K562 (cell line): ENCODE measurements at regions not wholly inside any gene's neighbourhood (a gene's known extent, or its start where the extent isn't known, plus 50 kb on each side); places are given as distances from the start of the nearest gene placed in this dataset.

ENCODE experiments used
- ATAC-seq: fragments of 200-7000 bp; cut with Tn5 transposase; 3 replicates; pipeline ENCODE4 v1.9.1; 2020; ENCODE audit warnings: moderate library complexity
- BruUV-seq: library from RNA; stranded (reverse); fragments of 400-500 nt; replicated peaks from 2 replicates; lab custom pipeline; 2021; lab: Mats Ljungman, UMichigan
- CTCF ChIA-PET: fragments of 300-600 bp; formaldehyde crosslinking; extraction: SDS; loops from one replicate; lab custom pipeline; 2021; ENCODE audit warnings: low intra/inter-chr PET ratio; lab: Yijun Ruan, JAX
- POLR2A ChIA-PET: fragments of 300-600, 350-650 bp; sonication (Branson Sonifier 250); formaldehyde crosslinking; extraction: SDS; loops from one replicate; lab custom pipeline; 2021; ENCODE audit warnings: antibody characterized with exemption, inconsistent platforms; lab: Yijun Ruan, JAX
- DNase-seq, 4 experiments: peaks; one replicate each; pipeline versions ENCODE4 v3.0.0 to v3.0.0-alpha.2; 2011 to 2018; ENCODE audit warnings: low spot score in 3 of 4, mixed read lengths in 3 of 4; ENCODE audit errors: extremely low read depth in 1 of 4
- FAIRE-seq: peaks from 2 replicates; lab custom pipeline; 2011; peaks lifted over from hg19 to GRCh38; lab: Jason Lieb, UNC
- H2AFZ ChIP-seq: 2 replicates; pipeline ENCODE4 v1.6.0; 2011; ENCODE audit warnings: low read depth, low read length, control low read depth, inconsistent platforms
- H3K27ac ChIP-seq: fragments of 200-600 bp; 3 replicates; pipeline ENCODE4 v1.8.0; 2011; ENCODE audit warnings: low read depth, mild to moderate bottlenecking, control low read depth, inconsistent platforms, low read length, moderate library complexity, mixed read lengths; ENCODE audit errors: extremely low read depth
- H3K27me3 ChIP-seq, 2 experiments: fragments of 300-600 bp in 1 of 2; 2 replicates in 1 of 2; 3 replicates in 1 of 2; pipeline versions ENCODE4 v1.6.0 to v1.8.0; 2011; ENCODE audit warnings: inconsistent platforms in 2 of 2, low read length in 2 of 2, mild to moderate bottlenecking in 1 of 2, mixed read lengths in 1 of 2, moderate library complexity in 1 of 2; ENCODE audit not compliant: control insufficient read depth in 2 of 2, insufficient read depth in 2 of 2
- H3K36me3 ChIP-seq: fragments of 300-600 bp; 3 replicates; pipeline ENCODE4 v1.8.0; 2011; ENCODE audit warnings: mild to moderate bottlenecking, low read length, inconsistent platforms; ENCODE audit not compliant: control insufficient read depth, insufficient read depth
- H3K4me1 ChIP-seq, 2 experiments: fragments of 200-600 bp in 1 of 2; replicated peaks in 1 of 2; 2 replicates in 1 of 2; 3 replicates in 1 of 2; pipeline versions ENCODE4 v1.5.1 to v1.8.0; 2011; ENCODE audit warnings: inconsistent platforms in 2 of 2, low read length in 2 of 2, mild to moderate bottlenecking in 1 of 2, mixed read lengths in 1 of 2, moderate library complexity in 1 of 2; ENCODE audit not compliant: control insufficient read depth in 2 of 2, insufficient read depth in 2 of 2
- H3K4me2 ChIP-seq: 2 replicates; pipeline ENCODE4 v1.6.1; 2011; ENCODE audit warnings: low read length, control low read depth, inconsistent platforms, mixed read lengths; ENCODE audit not compliant: insufficient read depth
- H3K4me3 ChIP-seq: fragments of 200-600 bp; sonication (generic), shearing (Covaris generic); 2 replicates; pipeline ENCODE4 v1.5.1; 2016; ENCODE audit warnings: control low read depth, inconsistent platforms
- H3K79me2 ChIP-seq: fragments of 200-600 bp; 3 replicates; pipeline ENCODE4 v1.8.0; 2011; ENCODE audit warnings: low read length, inconsistent platforms; ENCODE audit not compliant: control insufficient read depth, insufficient read depth
- H3K9ac ChIP-seq, 2 experiments: 2 replicates each; pipeline versions ENCODE4 v1.6.0 to v1.6.1; 2011; ENCODE audit warnings: low read depth in 2 of 2, low read length in 2 of 2, control low read depth in 1 of 2, inconsistent platforms in 1 of 2, mild to moderate bottlenecking in 1 of 2, mixed read lengths in 1 of 2; ENCODE audit not compliant: insufficient read depth in 1 of 2
- H3K9me1 ChIP-seq: one replicate; pipeline ENCODE4 v1.6.0; 2011; ENCODE audit warnings: inconsistent platforms, mild to moderate bottlenecking, low read length, moderate library complexity; ENCODE audit not compliant: control insufficient read depth, insufficient read depth
- H3K9me3 ChIP-seq: replicated peaks from 2 replicates; pipeline ENCODE4 v1.5.1; 2011; ENCODE audit warnings: low read depth, low read length, inconsistent platforms; ENCODE audit not compliant: control insufficient read depth, insufficient read depth
- H4K20me1 ChIP-seq: replicated peaks from 2 replicates; pipeline ENCODE4 v1.6.1; 2011; ENCODE audit warnings: low read length, inconsistent platforms, mixed read lengths; ENCODE audit not compliant: control insufficient read depth, insufficient read depth
- CBFA2T2 ChIP-seq: fragments of 450-650 bp; conservative IDR thresholded peaks from 2 replicates; pipeline ENCODE4 v1.6.1; 2017; ENCODE audit warnings: mild to moderate bottlenecking
- ERF ChIP-seq: fragments of 450-650 bp; formaldehyde crosslinking; IDR thresholded peaks from 2 replicates; pipeline ENCODE4 v1.4.0; 2020; ENCODE audit warnings: mild to moderate bottlenecking, mixed read lengths
- HNRNPH1 ChIP-seq: fragments of 200-400 bp; formaldehyde crosslinking; optimal IDR thresholded peaks from 2 replicates; pipeline ENCODE3; 2017; ENCODE audit warnings: low read depth, mild to moderate bottlenecking, low read length, moderate library complexity
- YBX1 ChIP-seq: fragments of 450-650 bp; IDR thresholded peaks from 2 replicates; pipeline ENCODE4 v1.7.1; 2016; ENCODE audit warnings: mild to moderate bottlenecking
- ZC3H11A ChIP-seq: IDR thresholded peaks from 2 replicates; pipeline ENCODE4 v1.6.1; 2012; ENCODE audit warnings: low read depth, low read length, improper control_type of control experiment
- WGBS: fragments of 100-300 bp; shearing (Covaris generic); methylation state at CpG from one replicate; pipeline ENCODE4 v1.1.6; 2016; ENCODE audit warnings: low coverage, mixed read lengths; ENCODE audit not compliant: insufficient coverage; ENCODE audit errors: missing lambda C conversion rate; 5-methylcytosine and 5-hydroxymethylcytosine counted together
- in situ Hi-C: fragments of 300-500 bp; cut with MboI; formaldehyde crosslinking; loops from 4 replicates; pipeline ENCODE4 v1.15.0; 2018; ENCODE audit warnings: inconsistent platforms, mixed read lengths
- intact Hi-C: fragments of 100-400 bp; cut with micrococcal nuclease; formaldehyde crosslinking; loops from 2 replicates; pipeline ENCODE4 v1.14.2; 2022
- TF ChIP-seq, protein P1 (sequence below), 3 experiments: IDR thresholded peaks in 2 of 3; conservative IDR thresholded peaks in 1 of 3; 2 replicates each; pipeline ENCODE4 v1.5.1; 2011 to 2012; ENCODE audit warnings: low read length in 3 of 3, mild to moderate bottlenecking in 3 of 3, control low read depth in 2 of 3, improper control_type of control experiment in 1 of 3, inconsistent platforms in 1 of 3, low read depth in 1 of 3, mixed read lengths in 1 of 3, moderate library complexity in 1 of 3; ENCODE audit not compliant: insufficient read depth in 2 of 3
- TF ChIP-seq, protein P2 (sequence below): fragments of 450-650 bp; formaldehyde crosslinking; IDR thresholded peaks from 2 replicates; pipeline ENCODE4 v1.4.0; 2020; ENCODE audit warnings: mild to moderate bottlenecking, moderate library complexity

DNA sequence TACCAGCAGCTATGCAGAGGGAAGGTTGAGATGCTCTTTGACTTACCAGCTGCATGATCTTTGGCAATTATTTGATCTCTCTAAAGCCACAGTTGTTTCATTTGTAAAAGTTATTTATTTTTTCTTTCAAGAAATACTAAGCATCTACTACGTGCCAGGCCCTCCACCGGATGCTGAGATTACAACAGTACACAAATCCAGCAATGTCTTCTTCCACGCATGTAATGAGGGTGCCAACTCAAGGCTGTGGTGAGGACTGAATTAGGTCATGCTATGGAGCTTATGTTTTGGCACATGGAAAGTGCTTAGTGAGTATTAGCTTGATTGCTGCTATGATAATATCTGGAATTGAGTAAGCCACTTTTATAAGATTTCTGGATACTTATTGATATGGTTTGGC lies 358.2 kb downstream of the IRS2 start:
- no peak for FAIRE-seq
- H3K79me2 ChIP-seq, result no peaks in the 10 kb centered on the region
- ChIA-PET POLR2A (no interaction called here), CTCF (no interaction called here)
- no peaks in the 10 kb centered on the region for H3K36me3 ChIP-seq
- H3K27ac ChIP-seq, result no peak overlapping the region
- 0% methylated on average over 3 of the region's 3 CpGs for WGBS
- H3K9ac ChIP-seq, result no peak overlapping the region
- no peaks in the 10 kb centered on the region for H3K9me3 ChIP-seq
- H3K27me3 ChIP-seq, result no peaks in the 10 kb centered on the region
- no peaks in the 10 kb centered on the region for H3K4me1 ChIP-seq
- in situ Hi-C loops, result no loop called here
- no peak overlapping the region for H2AFZ ChIP-seq
- no peak for ATAC-seq
- DNase-seq, result no peak
- TF ChIP-seq ERF (CRISPR knock-in tag) (no peak), YBX1 (no peak), ZC3H11A (no peak), HNRNPH1 (no peak), CBFA2T2 (no peak)
- TF ChIP-seq, protein P1, sequence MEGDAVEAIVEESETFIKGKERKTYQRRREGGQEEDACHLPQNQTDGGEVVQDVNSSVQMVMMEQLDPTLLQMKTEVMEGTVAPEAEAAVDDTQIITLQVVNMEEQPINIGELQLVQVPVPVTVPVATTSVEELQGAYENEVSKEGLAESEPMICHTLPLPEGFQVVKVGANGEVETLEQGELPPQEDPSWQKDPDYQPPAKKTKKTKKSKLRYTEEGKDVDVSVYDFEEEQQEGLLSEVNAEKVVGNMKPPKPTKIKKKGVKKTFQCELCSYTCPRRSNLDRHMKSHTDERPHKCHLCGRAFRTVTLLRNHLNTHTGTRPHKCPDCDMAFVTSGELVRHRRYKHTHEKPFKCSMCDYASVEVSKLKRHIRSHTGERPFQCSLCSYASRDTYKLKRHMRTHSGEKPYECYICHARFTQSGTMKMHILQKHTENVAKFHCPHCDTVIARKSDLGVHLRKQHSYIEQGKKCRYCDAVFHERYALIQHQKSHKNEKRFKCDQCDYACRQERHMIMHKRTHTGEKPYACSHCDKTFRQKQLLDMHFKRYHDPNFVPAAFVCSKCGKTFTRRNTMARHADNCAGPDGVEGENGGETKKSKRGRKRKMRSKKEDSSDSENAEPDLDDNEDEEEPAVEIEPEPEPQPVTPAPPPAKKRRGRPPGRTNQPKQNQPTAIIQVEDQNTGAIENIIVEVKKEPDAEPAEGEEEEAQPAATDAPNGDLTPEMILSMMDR (IDR thresholded peaks at IDR 0.05 in 2 of 3, conservative IDR thresholded peaks at IDR 0.05 in 1 of 3; ENCODE audit: insufficient read depth in 2 of 3, low read depth in 1 of 3, low read length in 3 of 3), result no peak
- TF ChIP-seq, protein P2, sequence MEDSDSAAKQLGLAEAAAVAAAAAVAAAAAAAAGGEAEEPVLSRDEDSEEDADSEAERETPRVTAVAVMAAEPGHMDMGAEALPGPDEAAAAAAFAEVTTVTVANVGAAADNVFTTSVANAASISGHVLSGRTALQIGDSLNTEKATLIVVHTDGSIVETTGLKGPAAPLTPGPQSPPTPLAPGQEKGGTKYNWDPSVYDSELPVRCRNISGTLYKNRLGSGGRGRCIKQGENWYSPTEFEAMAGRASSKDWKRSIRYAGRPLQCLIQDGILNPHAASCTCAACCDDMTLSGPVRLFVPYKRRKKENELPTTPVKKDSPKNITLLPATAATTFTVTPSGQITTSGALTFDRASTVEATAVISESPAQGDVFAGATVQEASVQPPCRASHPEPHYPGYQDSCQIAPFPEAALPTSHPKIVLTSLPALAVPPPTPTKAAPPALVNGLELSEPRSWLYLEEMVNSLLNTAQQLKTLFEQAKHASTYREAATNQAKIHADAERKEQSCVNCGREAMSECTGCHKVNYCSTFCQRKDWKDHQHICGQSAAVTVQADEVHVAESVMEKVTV (CRISPR knock-in tag), result no peak
- H3K4me2 ChIP-seq, result no peak overlapping the region
- no peaks in the 10 kb centered on the region for H4K20me1 ChIP-seq
- H3K4me3 ChIP-seq, result no peak overlapping the region
- intact Hi-C loops, result no loop called here
- no peaks in the 10 kb centered on the region for H3K9me1 ChIP-seq
- BruUV-seq, result no TSS peak
